ENCODE measurements at regions not wholly inside any gene's neighbourhood (a gene's known extent, or its start where the extent isn't known, plus 50 kb on each side); places are given as distances from the start of the nearest gene placed in this dataset.

DNA sequence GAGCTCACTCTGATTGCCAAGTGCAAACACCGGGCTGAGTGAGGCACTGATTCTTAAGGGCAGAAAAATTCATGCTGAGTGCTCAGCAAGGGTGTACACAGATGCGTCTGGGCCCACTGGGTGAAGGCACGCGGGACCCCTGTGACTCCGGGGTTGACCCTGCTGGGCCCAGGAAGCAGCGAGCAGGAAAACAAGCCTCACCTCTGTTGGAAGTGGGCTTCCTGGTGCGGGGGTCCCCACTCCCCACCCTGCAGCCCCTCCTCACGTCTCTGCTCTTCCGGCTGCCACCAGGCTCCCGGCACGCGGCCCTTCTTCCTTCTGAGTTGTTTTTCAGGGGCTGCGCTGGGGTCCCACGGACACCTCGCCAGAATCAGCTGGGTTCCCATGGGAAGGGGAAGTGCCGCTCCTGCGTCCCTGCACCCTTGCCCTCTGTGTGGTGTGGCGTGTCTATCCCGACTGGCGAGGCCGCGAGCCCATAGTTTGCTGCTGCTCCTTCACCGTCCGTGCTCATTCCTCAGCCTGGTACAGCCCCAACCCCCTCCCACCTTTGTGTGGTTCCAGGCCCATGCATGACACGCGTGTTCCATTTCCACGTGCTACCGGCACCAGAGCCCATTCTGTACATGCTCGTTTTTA, 80.6 kb upstream of the BHLHE23 start:
- no peak for DNase-seq (ENCODE audit: low read depth)

DNA sequence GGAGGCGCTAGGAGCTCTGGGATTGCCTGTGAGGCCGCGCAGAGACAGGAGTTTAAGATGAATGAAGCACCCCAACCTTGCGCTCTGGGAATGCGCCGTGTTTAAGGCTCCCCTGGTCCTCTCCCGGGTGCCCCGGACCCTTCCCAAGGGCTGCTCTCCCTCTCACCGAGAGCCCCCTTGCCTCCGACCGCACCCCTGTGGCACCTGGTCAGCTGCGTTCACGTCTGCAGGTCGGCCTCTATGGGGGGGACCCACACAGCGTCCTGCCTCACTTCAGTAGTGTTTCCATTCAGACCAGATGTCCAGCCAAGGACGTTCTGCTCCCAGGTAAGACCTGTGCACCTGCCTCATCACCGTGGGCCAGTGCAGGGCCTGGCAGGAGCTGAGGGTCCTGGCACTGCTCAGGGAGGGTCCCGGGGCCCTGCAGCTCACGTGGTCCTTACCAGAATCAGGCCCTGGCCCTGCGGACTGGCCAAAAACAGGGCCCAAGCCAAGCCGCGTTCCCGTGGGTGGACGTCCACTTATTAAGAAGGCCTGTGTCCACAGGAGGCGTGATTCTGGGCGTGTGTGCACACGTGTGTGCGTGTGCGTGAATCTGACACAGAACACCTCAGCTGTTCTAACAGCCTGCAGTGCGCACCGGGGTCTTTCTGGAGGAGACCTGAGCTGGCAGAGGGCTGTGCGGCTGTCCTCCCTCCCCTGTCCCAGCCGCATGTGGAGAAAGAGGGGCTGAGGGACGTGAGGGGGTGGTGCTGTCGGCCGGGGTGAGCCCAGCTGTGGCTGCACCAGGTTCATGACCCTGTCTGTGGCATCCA, 79.9 kb upstream of the BHLHE23 start:
- no peak for DNase-seq (ENCODE audit: low read depth)

DNA sequence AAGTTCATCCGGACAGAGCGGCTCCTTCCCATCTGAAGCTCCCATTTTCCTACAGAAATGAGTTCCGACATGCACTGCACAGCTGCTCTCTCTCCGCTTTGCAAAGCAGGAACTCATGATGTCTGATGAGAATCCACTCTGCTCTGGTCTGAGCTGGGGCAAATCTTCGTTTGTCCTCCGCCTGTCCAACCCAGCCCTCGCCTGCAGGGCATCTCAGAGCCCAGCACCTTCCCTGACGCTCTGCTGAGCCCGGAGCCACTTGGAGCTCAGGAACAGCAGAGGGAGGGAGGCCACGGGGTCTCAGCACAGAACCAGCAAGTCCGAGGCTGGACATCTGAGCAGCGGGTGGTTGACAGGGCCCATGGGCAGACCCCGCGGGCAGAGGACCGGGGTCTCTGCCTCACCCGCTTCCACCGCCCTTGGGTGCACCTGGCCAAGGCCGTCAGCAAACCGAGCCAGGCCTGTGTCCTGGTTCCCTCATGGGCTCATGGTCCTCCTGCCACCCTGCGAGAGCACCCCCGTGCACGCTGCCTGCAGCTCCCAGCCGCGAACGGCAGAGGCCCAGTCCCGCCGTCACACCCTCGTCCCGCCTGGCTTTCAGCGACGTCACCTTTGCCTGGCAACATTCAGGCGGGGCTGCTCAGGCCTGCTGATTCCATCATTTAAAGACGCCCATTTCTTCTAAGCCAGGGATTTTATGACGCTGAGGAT, 78.5 kb upstream of the BHLHE23 start:
- no peak for DNase-seq (ENCODE audit: low read depth)

DNA sequence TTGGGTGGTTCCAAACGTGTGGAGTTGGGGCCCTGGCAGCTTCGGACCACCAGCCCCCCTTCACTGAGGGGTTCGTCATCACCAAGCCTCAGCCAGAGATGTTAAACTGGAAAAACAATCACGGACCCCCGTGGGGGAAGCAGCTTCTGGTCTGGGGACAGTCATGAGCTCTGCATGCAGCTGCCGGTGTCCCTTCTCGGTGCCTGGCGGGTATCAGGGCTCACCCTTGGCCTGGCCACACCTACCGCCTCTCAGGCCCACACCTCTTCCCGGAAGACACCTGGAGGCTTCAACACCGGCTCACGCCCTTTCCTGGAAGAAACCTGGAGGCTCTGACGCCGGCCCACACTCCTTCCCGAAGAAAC, 77.8 kb upstream of the BHLHE23 start:
- no peak for DNase-seq (ENCODE audit: low read depth)

DNA sequence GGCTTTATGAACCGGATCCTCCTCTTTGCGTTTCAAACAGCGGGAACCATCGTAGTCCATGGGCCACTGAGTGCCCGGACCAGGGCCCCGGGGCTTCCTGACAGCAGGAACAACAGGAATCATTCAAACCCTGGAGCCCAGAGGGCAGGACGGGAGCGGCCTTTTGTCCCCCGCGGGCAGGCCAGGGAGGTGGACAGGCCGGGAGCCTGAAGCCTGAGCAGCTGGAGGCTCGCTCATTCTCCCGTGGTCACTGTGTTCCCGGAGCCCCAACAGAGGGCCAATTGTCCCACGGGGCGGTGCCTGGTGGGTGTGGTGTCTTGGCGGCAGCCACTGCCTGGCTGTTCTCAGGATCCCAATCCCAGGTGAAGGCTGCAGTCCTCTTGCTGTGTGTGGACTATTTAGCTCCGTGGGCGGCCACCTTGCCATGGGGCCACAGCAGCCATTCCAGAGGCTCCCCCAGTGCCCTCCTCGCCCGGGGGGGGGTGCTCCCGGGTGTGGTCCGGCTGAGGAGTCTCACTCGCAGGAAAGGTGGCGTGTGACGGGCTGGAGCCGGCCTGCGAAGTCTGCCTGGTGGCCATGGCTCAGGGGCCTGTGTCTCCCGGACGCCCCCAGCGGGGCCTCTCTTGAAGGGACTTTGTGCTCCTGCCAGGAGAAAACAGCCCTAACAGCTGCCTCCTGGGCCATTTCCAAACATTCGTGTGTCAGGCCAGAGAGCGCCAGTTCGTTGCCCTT, 77.2 kb upstream of the BHLHE23 start:
- DNase-seq (ENCODE audit: low read depth) = no peak

DNA sequence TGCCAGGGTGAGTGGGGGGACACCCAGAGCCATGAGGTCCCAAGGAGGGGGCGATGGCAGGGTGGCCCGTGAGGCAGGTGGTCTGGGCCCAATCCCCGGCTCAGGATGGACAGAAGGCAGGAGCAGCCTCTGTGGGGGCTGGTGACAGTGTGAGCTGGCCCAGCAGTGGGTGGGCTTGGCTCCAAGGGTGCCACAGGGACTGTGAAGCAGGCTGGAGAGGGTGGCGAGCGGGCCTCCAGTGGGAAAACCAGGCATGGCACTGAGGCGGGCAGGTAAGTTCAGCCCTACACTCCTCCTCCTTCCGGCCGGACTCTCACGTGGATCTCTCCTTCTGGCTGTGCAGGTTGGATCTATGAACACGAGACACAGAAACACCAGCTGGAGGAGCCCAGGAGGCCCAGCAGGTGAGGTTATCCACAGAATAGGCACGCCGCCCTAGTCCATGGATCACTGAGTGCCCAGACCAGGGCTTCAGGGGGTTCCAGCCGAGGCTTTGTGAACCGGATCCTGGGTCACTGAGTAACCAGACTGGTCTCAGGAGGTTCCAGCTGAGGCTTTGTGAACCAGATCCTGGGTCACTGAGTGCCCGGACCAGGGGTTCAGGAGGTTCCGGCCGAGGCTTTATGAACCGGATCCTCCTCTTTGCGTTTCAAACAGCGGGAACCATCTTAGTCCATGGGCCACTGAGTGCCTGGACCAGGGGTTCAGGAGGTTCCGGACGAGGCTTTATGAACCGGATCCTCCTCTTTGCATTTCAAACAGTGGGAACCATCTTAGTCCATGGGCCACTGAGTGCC, 76.4 kb upstream of the BHLHE23 start:
- DNase-seq (ENCODE audit: low read depth) = no peak

DNA sequence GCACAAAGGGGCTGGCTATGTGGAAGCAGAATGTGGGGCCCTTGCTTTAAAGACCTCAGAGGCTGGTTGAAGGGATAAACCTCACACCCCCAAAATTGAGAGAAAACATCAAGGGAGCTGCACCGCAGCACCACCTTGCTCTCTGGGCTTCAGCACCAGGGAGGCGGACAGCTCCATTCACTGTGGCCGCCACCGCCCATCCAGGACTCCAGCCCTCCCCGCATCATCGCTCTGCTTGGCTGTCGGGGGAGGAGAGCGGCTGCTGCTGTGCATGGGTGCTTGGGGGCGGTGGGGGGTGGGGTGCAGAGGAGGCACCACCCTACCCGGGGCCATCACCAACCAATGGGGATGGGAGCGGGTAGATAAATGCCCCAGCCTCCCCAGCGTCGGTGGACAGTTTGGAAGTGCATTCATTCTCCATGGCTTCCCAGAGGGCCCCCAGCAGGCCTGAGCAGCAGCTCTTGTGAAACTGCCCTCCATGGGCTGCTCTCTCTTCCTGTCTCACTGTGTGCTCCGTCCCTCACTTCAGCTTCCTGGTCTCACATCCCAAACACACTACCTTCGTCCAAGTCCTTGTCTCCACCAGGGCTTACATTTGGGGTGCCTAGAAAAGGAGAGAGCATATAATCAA, 75.7 kb upstream of the BHLHE23 start:
- DNase-seq (ENCODE audit: low read depth) = no peak

DNA sequence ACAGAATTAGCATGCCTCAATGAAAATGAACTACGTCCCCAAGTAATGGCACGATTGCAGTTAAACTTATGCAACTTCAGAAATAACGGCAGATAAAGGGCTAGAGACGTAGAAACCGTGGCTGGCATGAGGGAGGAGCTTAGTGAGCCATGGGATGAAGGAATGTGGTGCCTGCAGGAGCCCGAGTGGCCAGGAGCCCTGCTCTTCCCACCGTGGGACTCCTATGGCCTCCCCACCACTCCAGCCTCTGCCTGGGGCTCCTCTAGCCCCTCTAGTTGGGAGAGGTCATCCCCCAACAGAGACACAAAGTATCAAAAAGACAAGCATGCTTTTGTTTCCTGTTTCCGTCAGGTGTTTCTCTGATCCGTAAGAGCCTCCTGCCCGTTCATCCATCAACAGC, 75.1 kb upstream of the BHLHE23 start:
- no peak for DNase-seq (ENCODE audit: low read depth)

DNA sequence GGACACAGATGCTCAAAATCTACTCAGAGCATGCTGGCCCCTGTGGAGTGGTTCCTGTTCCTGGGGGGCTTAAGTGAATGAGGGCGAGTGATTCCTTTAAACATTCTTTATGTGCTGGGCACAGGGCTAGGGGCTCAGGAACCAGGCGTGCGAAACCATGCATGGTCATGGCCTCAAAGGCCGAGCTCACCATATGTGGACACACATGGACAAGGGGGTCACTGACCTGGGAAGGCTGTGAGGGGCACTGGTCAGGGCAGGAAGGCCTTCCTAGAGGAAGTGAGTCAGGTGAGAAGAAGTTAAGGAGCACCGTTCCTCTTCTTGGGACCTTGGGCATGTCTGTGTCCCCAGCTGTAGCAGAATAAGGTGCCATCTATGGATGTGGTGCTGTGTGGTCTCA, 74.6 kb upstream of the BHLHE23 start:
- DNase-seq (ENCODE audit: low read depth) = no peak

DNA sequence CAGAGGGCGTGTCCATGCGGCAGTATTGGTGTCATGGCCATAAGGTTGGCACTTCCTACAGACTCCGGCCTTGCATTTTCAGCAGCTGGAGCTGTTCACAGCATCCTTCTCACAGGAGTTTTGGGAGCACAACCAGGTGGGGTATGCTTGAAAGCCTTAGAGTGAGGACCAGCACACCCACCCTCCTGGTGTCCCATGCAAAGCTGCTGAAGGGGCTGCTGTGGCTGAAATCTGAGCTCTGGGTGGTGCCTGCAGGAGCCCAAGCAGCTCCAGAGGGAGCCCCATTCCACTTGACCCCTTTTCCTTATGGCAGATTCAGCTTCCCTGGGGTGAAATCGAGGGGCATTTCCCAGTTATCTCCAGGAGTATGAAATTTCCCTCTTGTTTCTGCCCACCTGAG, 74.0 kb upstream of the BHLHE23 start:
- no peak for DNase-seq (ENCODE audit: low read depth)

DNA sequence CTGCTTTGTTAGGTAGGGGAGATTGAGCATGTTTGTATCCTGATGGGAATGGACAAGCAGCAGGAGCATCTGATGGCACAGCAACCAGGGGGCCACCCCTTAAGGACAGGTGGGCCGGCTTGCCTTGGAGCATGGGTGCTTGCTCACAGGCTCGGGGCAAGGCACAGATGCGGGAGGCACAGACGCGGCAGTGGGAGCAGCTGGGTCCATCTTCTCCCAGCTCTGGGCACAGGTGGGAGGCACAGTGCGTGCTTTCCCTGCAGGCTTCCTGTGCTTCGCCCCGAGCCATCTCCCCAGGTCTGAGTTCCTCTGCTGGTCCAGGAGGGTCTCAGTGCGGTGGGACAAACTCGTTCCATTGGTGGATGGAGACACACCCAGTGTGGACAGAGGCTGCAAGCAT, 73.6 kb upstream of the BHLHE23 start:
- DNase-seq (ENCODE audit: low read depth) = no peak

DNA sequence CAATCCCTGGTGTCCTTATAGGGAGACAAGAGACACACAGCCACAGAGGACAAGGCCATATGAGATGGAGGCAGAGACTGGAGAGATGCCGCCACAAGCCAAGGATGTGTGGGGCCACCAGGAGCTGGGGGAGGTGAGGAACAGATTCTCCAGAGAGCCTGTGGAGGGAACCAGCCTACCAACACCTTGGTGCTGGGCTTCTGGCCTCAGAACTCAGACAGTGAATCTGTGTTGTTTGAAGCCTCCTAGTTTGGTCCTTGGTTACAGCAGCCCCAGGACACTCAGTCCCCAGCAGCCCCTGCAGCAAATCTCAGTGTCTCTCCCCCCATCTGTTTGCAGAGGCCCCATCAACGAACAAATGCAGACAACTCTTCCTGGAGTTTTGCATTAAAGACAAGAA, 73.2 kb upstream of the BHLHE23 start:
- DNase-seq (ENCODE audit: low read depth) = no peak

DNA sequence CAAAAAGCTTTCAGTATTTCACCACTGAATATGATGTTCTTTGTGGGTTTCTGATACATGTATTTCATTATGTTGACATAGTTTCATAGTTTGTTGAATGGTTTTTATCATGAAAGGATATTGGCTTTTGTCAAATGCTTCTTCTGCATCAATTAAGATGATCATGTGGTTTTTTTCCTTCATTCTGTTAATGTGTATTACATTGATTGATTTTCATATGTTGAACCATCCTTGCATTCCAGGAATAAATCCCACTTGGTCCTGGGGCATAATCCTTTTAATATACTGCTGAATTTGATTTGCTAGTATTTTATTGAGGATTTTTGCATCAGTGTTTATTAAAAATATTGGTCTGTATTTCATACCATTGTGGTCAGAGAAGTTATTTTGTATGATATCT, 70.9 kb upstream of the BHLHE23 start:
- no peak for DNase-seq (ENCODE audit: low read depth)

DNA sequence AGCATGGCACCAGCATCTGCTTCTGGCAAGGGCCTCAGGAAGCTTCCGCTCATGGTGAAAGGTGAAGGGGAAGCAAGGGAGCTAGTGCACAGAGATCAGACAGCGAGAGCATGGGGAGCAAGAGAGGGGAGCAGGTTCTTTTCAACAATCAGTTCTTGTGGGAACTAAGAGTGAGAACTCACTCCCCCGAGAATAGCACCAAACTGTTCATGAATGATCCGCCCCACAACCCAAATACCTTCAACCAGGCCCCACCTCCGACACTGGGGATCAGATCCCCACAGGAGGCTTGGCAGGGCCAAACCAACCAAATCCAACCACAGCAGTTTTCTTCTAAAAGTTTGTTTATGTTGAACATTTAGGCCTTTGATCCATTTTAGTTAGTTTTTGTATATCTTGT, 69.7 kb upstream of the BHLHE23 start:
- DNase-seq (ENCODE audit: low read depth) = no peak

DNA sequence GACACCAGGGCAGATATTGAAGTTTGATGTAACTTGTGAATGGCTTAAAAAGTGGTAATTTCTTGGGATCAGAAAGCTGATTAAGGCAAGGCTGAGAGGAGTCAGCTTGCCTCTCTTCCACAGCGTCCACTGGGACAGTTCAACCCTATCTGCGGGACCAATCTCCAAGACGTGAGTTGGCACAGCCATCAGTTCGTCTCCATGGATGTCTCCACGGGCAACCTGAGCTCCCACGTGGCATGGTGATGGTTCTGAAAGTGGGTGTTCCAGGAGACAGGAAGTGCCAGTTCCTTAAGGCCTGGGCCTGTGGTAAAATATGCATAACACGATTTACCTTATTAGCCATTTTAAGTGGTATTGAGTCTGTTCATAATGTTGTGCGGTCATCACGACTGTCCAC, 67.9 kb upstream of the BHLHE23 start:
- DNase-seq (ENCODE audit: low read depth) = no peak

DNA sequence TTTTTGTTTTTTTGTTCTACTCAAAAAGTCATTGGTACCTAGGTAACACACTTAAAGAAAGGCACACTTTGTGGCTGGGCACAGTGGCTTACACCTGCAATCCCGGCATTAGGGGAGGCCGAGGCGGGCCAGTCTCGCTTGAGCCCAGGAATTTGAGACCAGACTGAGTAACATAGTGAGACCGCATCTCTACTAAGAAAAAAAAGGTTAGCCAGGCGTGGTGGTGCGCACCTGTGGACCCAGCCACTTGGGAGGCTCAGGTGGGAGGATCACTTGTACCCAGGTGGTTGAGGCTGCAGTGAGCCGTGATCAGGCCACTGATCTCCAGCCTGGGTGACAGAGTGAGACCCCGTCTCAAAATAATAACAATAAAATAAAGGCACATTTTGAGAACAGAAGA, 67.4 kb upstream of the BHLHE23 start:
- DNase-seq (ENCODE audit: low read depth) = no peak

DNA sequence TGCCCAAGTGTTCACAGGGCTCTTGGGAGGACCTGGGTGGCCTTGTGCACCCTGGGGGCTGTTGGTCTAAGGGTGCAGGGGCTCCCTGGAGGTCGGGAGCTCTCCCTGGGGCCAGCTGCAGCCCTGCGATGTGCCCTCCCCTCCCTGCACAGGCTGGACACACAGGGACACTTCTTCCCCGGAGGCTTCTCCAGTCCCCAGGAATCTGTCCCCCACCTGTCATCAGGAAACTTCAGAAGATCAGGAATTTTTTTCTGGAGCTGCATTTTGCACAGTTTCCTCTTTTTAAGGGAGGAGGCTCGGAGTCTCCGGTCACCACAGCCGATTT, 66.9 kb upstream of the BHLHE23 start:
- no peak for DNase-seq (ENCODE audit: low read depth)

DNA sequence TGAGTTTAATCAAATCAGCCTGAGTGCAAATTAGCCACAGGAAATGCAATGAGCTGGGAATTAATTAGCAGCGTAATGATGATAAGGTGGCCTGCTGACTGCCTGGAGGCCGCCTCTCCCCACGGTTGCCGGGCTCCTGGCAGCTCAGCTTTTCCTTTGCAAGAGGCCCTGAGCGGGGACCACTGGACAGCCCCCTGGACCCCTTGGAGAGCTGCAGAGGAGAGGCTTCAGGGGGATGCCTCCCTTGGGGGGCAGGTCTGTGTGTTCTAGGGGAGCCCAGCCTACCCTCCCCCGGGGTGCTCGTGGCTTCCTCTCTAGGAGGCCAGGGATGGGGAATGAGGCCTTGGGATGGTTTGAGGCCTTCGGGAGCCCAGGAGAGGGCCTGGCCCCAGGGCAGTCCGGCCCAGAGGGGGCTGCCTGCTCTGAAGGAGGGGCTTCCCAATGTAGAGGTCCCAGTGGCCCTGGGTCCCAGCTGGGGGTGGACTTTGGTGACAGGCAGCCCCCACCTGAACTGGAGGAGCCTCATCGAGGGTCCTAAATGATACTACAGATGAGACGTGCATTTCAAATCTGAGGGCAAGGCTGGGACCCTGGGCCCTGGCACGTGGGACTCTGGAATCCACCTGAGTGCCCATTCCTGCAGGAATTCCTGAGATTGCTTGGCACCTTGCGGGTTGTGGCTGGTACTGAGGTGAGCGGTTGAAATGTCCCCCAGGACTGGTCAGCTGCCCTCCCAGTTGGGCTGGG, 66.4 kb upstream of the BHLHE23 start:
- no peak for DNase-seq (ENCODE audit: low read depth)

DNA sequence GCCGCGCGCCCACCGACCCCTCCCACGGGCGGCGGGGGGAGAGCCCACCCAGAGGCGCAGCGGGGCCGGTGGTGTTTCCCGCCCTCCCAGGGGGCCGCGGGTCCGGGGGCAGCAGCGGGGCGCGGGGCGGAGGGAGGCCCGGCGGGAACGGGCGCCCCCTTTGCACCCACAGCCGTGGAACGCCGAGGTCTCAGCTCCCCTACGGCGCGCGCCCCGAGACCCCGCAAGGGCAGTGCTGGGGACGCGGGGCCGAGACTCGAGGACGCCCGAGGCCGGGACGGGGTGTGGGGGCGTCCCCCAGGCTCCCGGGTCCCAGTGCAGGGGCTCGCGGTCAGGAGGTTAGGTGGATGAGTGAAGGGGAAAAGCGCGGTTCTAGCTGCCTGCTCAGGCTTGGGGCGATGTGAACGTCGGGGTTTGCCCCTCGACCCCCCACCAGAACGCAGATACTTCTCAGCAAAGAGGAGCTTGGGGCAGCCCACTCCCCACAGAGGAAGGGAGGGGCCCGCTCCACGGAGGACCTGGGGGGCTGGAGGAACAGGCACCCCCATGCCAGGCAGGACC, 65.5 kb upstream of the BHLHE23 start:
- DNase-seq (ENCODE audit: low read depth) = no peak

DNA sequence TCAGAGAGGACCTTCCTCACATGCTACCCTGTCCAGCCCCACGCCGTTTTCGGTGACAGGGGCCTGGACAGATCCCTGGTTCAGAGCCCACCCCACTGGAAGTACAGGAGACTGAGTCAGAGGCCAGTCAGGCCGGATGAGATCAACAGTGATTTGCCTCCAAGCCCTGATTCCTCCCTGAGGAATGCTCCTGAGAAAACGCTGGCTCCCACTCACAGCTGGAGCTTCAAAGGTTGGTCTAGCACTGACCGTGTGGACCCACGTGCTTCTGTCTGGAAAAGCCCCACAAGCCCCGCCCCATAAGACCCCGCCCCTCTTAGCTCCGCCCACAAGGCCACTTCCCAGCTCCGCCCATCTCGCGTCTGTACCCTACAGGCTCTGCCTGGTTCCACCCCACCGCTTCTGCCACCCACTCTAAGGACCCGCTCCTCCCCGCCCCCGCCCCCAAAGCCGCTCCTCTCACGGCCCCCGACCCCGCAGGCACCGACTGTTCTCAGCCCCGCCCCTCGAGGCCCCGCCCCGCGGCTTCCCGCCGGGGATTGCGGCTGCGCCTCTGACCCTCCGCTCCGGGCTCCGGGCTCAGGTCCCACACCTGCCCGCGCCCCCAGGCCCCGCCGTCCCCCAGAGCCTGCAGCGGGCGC, 64.9 kb upstream of the BHLHE23 start:
- DNase-seq (ENCODE audit: low read depth) = no peak

Measured in stimulated activated CD8-positive, alpha-beta memory T cell treated with anti-CD3 and anti-CD28 coated beads, Interleukin-12 subunit alpha, Interleukin-12 subunit beta, amount 100 ng/mL, for 4 hours (primary cell).